Fibroblast of lung (primary cell): ENCODE measurements at regions not wholly inside any gene's neighbourhood (a gene's known extent, or its start where the extent isn't known, plus 50 kb on each side); places are given as distances from the start of the nearest gene placed in this dataset.

ENCODE experiments used
- EZH2 ChIP-seq: IDR thresholded peaks from 2 replicates; pipeline ENCODE4 v1.5.1; 2012; ENCODE audit warnings: low read length, control low read depth, mild to moderate bottlenecking; ENCODE audit errors: missing control alignments
- TF ChIP-seq, protein P1 (sequence below), 2 donors: IDR thresholded peaks in 1 of 2; conservative IDR thresholded peaks in 1 of 2; 1 replicate in 1 of 2; 2 replicates in 1 of 2; pipeline ENCODE4 v1.5.1; 2011 to 2012; ENCODE audit warnings: low read length in 2 of 2, control low read depth in 1 of 2, inconsistent platforms in 1 of 2, low read depth in 1 of 2, mild to moderate bottlenecking in 1 of 2

DNA sequence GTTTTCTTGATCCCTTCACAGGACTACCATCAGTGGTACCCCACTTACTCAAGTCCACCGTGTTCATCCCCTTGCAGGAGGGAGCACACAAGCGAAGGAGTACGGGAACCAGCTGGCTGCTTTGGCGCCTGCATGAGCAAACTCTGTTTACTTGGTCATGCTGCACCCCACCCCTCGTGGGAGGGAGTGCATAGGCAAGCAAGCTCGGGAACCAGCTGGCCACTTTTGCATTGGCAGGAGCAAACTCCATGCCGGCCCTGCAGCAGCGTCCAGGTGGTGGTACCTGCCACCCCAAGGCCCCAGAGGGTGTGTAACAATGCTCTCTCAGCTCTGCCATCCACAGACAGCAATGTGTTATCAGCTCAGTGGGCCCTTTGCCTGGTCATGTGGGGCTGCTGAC is 737.8 kb downstream of the FAM181B start:
- TF ChIP-seq, protein P1, sequence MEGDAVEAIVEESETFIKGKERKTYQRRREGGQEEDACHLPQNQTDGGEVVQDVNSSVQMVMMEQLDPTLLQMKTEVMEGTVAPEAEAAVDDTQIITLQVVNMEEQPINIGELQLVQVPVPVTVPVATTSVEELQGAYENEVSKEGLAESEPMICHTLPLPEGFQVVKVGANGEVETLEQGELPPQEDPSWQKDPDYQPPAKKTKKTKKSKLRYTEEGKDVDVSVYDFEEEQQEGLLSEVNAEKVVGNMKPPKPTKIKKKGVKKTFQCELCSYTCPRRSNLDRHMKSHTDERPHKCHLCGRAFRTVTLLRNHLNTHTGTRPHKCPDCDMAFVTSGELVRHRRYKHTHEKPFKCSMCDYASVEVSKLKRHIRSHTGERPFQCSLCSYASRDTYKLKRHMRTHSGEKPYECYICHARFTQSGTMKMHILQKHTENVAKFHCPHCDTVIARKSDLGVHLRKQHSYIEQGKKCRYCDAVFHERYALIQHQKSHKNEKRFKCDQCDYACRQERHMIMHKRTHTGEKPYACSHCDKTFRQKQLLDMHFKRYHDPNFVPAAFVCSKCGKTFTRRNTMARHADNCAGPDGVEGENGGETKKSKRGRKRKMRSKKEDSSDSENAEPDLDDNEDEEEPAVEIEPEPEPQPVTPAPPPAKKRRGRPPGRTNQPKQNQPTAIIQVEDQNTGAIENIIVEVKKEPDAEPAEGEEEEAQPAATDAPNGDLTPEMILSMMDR (conservative IDR thresholded peaks at IDR 0.05 in 1 of 2, IDR thresholded peaks at IDR 0.05 in 1 of 2; ENCODE audit: low read depth in 1 of 2, low read length in 2 of 2) = no peak
- no peak for TF ChIP-seq EZH2
